22Rv1 (cell line): ENCODE measurements at regions not wholly inside any gene's neighbourhood (a gene's known extent, or its start where the extent isn't known, plus 50 kb on each side); places are given as distances from the start of the nearest gene placed in this dataset.

Source experiments
- H3K27ac ChIP-seq: fragments of 450-650 bp; 2 replicates; pipeline ENCODE4 v1.5.1; 2017
- CTCF ChIP-seq: fragments of 450-650 bp; IDR thresholded peaks from 2 replicates; pipeline ENCODE4 v1.5.1; 2017; ENCODE audit warnings: mild to moderate bottlenecking
- ZFX ChIP-seq: fragments of 450-650 bp; IDR thresholded peaks from 2 replicates; pipeline ENCODE4 v1.6.1; 2017; ENCODE audit warnings: antibody characterized with exemption, borderline replicate concordance

GRCh38 chr9:26054600-26055520 lies 376.6 kb upstream of the TUSC1 start:
- TF ChIP-seq CTCF (no peak), ZFX (no peak)
- H3K27ac ChIP-seq: no peak overlapping the region

DNA sequence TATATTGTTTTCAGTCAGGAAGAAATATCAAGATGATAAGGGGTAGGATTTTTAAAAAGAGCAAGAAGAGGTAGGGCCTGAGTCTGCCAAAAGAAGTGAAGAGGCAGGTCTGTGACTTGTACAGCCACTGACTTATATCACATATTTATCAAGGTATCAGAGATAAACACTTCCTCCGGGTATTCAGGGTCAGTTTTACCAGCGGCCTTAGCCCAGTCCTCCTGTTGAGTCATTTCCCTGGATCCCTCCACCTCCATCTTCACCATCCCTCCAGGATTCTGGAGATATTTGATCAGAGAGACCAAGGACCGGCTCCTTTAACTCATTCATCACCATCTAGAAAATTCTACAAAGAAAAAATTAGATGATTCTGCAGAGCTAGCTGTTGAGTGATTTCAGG lies 375.7 kb upstream of the TUSC1 start:
- TF ChIP-seq CTCF: no peak
- H3K27ac ChIP-seq: no peak overlapping the region

DNA sequence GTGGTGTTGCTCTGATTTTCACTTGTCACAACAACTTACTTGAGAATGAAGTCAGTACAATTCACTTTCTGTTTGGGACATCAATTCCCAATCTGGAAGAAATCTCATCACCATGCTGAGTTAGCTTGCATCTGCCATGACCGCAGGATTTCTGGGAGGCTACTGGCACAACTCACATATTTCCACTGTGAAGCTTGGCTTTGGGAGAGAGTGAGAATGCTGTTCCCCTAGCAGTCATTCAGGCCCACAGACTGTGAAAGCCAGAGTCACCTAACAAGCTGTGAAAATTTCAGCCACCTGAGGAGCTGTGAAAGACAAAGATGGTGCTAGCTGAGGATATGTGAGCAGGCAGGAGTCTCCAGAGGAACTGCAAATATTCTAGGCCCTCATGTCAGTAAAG lies 365.2 kb upstream of the TUSC1 start:
- no peak overlapping the region for H3K27ac ChIP-seq
- no peak for TF ChIP-seq ZFX

DNA sequence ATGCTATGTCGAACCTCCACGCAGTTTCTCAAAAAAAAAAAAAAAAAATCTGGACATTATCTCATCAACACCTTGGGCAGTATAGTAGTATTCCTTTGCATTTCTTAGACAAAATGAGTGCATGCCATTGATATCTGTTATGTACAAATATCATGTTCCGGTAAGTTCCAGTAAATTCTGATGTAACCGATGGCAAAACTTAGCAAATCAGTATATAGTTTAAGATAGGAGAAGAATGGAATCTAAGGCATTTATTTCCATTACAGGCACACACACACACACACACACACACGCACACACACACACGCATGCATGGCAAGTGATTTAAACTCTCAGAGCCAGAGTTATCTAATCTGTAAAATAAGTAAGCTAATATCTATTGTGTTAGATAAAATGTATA lies 356.5 kb upstream of the TUSC1 start:
- no peak for TF ChIP-seq CTCF
- no peak overlapping the region for H3K27ac ChIP-seq

GRCh38 chr9:26033336-26033735 lies 355.1 kb upstream of the TUSC1 start:
- no peak overlapping the region for H3K27ac ChIP-seq
- no peak for TF ChIP-seq CTCF
- no peak for TF ChIP-seq ZFX

DNA sequence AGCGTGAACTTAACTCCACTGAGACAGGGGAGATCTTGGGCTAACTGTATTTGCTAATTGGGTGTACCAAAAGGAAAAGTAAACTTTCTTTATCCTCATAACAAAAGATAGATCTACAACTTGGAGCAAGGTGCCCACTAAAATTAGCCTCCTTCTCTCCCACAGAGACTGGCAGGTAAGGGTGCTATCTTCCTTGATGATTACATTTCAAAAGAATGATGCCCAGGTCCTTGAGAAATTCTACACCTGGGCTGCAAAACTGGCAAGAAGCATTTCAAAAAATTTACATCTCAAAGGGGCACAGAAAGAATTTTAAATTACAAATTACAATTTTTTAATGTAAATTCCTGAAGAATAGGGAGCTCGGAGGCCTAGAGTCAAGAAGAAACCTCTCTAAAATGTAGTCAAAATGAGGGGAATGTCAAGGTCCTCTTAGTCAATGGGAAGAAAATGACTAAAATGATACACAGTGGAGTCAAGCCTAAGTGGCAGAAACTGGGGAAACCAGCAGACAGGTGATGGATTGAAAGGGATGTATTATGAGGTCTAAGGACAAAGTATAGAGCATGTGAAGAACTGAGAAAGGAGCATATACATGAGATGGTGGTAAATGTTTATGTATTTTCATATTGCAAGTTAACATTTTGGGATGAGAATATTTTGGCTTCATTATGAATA lies 348.3 kb upstream of the TUSC1 start:
- TF ChIP-seq ZFX (no peak), CTCF (no peak)
- no peak overlapping the region for H3K27ac ChIP-seq

- TF ChIP-seq ZFX: no peak
- TF ChIP-seq CTCF: no peak
- H3K27ac ChIP-seq: no peak overlapping the region
Measured at GRCh38 chr9:26013199-26013598, 335.0 kb upstream of the TUSC1 start.
